ENCODE measurements at regions not wholly inside any gene's neighbourhood (a gene's known extent, or its start where the extent isn't known, plus 50 kb on each side); places are given as distances from the start of the nearest gene placed in this dataset.

DNA sequence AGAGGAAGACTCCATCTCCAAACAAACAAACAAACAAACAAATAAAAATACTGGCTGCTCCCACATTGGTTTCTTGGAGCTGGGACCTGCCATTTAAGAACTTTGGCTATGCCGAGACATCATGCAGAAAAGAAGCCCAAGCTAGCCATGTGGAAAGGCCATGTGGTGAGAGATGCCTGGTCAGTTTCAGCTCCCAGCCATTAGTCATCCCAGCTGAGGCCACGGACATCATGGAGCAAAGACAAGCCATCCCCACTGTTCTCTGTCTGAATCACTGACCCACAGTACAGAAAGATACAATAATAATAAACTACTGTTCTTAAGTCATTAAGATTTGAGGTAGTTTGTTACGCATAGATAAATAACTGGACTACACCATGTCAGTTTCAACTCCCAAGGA is 70.0 kb upstream of the PCBD1 start:
- TF ChIP-seq, protein P1, sequence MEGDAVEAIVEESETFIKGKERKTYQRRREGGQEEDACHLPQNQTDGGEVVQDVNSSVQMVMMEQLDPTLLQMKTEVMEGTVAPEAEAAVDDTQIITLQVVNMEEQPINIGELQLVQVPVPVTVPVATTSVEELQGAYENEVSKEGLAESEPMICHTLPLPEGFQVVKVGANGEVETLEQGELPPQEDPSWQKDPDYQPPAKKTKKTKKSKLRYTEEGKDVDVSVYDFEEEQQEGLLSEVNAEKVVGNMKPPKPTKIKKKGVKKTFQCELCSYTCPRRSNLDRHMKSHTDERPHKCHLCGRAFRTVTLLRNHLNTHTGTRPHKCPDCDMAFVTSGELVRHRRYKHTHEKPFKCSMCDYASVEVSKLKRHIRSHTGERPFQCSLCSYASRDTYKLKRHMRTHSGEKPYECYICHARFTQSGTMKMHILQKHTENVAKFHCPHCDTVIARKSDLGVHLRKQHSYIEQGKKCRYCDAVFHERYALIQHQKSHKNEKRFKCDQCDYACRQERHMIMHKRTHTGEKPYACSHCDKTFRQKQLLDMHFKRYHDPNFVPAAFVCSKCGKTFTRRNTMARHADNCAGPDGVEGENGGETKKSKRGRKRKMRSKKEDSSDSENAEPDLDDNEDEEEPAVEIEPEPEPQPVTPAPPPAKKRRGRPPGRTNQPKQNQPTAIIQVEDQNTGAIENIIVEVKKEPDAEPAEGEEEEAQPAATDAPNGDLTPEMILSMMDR (IDR thresholded peaks at IDR 0.05; ENCODE audit: extremely low read depth, insufficient read depth, missing control alignments): no peak
- in situ Hi-C loops (cut with MboI; ENCODE audit: low pct_unique_long_range_greater_than_20kb, low sequenced_read_pairs, unreplicated experiment): no loop called here

DNA sequence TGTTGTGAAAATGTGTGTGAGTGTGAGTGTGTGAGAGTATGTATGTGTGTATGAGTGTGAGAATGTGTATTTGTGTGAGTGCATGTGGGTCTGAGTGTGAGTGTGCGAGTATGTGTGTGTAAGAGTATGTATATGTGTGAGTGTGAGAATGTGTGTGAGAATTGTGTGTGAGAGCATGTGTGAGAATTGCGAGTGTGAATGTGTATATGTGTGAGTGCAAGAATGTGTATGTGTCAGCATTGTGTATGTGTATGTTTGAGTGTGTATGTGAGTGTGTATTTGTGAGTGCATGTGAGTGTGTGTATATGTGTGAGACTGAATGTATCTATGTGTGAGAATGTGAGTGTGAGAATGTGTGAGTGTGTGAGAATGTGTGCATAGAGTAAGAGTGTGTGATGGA is 72.0 kb upstream of the PCBD1 start:
- in situ Hi-C loops (cut with MboI; ENCODE audit: low pct_unique_long_range_greater_than_20kb, low sequenced_read_pairs, unreplicated experiment): no loop called here
- DNase-seq (ENCODE audit: low spot score): no peak
- TF ChIP-seq, protein P1 (IDR thresholded peaks at IDR 0.05; ENCODE audit: extremely low read depth, insufficient read depth, missing control alignments): no peak

More for the DNA sequence above, 70.0 kb upstream of the PCBD1 start:
- DNase-seq (ENCODE audit: low spot score): no peak

DNA sequence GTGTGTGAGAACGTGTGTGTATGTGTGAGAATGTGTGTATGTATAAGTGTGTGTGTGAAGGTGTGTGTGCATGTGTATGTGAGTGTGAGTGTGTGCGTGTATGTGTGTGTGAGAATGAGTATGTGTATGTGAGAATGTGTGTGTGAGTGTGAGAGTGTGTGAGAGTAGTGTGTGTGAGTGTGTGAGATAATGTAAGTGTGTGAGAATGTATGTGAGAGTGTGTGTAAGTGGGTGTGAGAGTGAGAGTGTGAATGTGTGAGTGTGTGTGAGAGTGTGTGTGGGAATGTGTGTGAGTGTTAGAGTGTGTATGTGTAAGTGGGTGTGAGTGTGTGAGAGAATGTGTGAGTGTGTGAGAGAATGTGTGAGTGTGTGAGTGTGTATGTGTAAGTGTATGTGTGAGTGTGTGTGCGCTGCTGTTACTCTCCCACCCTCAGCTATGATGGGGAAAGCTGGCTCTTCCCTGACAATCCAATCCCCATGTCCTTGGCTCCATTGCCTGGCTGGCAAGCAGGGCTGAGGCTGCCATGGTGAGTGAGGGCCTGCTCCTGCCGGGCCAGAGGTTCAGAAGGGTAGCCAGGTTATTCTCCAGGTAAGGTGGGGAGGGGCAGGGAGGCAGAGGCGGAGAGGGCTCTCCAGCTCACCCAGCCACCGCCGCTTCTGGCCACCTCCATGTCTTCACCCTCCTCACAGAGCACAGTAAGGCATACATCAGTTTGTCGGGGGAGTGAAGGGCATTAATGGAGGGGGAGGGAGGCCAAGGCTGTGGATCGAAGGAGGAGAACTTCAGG is 72.6 kb upstream of the PCBD1 start:
- DNase-seq (ENCODE audit: low spot score): no peak
- in situ Hi-C loops (cut with MboI; ENCODE audit: low pct_unique_long_range_greater_than_20kb, low sequenced_read_pairs, unreplicated experiment): no loop called here
- TF ChIP-seq, protein P1 (IDR thresholded peaks at IDR 0.05; ENCODE audit: extremely low read depth, insufficient read depth, missing control alignments): no peak

DNA sequence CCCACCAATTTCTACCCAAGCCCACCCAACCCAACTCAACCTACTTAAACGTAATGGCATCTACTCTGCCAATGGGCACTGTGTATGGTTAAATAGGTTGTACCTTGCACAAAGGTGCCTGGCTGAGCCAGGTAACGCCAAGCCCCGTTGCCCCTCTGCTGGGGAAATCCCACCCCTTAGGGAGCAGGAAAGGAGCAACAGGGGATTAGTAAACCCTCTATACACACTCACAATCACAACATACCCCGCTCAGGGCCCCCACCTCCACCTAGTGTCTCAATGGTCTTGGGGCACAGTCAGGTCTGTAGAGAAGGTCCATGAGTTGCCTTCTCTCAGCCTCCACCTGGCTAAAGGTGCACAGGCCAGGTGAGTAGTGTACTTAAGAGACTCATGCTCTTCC is 74.3 kb upstream of the PCBD1 start:
- in situ Hi-C loops (cut with MboI; ENCODE audit: low pct_unique_long_range_greater_than_20kb, low sequenced_read_pairs, unreplicated experiment): no loop called here
- TF ChIP-seq, protein P1 (IDR thresholded peaks at IDR 0.05; ENCODE audit: extremely low read depth, insufficient read depth, missing control alignments): no peak
- no peak for DNase-seq (ENCODE audit: low spot score)

DNA sequence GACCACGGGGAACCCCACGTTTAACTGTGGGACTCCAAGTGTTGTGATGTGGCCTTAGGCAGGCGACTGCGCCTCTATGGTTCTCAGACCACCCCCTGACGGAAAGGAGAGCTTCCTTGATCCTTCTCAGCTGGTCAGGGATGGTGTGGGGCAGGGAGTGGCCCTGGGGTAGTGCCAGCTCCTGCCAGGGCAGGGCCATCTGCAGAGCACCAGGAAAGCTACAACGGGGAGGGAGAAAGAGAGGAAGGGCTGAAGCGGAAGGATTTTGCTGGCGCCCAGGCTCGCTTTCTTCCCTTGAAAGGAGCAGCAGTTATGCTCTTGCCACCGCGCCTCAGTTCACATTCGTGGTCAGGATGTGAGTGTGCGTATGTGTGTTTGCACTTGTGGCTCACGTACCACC is 74.9 kb upstream of the PCBD1 start:
- TF ChIP-seq, protein P1 (IDR thresholded peaks at IDR 0.05; ENCODE audit: extremely low read depth, insufficient read depth, missing control alignments): no peak
- in situ Hi-C loops (cut with MboI; ENCODE audit: low pct_unique_long_range_greater_than_20kb, low sequenced_read_pairs, unreplicated experiment): no loop called here
- DNase-seq (ENCODE audit: low spot score): no peak

DNA sequence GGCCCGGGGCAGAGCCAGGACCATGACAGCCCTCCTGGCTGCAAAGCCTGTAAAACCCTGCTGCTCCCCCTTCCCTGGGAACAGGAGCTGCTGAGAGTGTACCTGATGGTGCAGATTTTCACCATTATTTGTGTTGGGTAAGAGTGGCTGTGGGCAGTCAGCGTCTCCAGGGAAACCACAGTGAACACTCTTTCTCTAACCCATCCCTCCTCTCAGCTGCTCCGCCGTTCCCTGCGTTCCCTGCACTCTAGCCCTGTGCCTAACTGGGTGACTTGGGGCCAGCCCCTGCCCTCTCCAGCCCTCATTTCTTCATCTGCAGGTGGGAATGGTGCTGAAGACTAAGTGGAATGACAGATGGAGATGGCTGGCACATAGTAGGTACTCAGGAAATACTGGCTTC is 75.9 kb upstream of the PCBD1 start:
- TF ChIP-seq, protein P1 (IDR thresholded peaks at IDR 0.05; ENCODE audit: extremely low read depth, insufficient read depth, missing control alignments): no peak
- in situ Hi-C loops (cut with MboI; ENCODE audit: low pct_unique_long_range_greater_than_20kb, low sequenced_read_pairs, unreplicated experiment): no loop called here

More for the DNA sequence above, 75.9 kb upstream of the PCBD1 start:
- no peak for DNase-seq (ENCODE audit: low spot score)
